GM12874 (cell line): ENCODE measurements at regions not wholly inside any gene's neighbourhood (a gene's known extent, or its start where the extent isn't known, plus 50 kb on each side); places are given as distances from the start of the nearest gene placed in this dataset.

Experiments used
- TF ChIP-seq, protein P1 (sequence below): IDR thresholded peaks from 2 replicates; pipeline ENCODE4 v1.5.1; 2011; ENCODE audit warnings: low read depth, mild to moderate bottlenecking, control low read depth, low read length, moderate library complexity; ENCODE audit not compliant: insufficient read depth

DNA sequence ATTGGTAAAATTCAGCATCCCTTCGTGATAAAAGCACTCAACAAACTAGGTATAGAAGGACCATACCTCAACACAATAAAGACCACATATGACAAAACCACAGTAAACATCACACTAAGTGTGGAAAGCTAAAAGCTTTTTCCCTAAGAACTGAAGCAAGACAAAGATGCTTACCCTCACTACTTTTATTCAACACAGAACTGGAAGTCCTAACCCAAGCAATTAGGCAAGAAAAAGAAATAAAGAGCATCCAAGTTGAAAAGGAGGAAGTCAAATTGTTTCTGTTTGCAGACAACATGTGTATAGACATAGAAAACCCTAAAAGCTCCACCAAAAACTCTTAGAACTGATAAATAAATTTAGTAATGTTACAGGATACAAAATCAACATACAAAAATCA lies 271.7 kb downstream of the RBM43 start:
- TF ChIP-seq, protein P1, sequence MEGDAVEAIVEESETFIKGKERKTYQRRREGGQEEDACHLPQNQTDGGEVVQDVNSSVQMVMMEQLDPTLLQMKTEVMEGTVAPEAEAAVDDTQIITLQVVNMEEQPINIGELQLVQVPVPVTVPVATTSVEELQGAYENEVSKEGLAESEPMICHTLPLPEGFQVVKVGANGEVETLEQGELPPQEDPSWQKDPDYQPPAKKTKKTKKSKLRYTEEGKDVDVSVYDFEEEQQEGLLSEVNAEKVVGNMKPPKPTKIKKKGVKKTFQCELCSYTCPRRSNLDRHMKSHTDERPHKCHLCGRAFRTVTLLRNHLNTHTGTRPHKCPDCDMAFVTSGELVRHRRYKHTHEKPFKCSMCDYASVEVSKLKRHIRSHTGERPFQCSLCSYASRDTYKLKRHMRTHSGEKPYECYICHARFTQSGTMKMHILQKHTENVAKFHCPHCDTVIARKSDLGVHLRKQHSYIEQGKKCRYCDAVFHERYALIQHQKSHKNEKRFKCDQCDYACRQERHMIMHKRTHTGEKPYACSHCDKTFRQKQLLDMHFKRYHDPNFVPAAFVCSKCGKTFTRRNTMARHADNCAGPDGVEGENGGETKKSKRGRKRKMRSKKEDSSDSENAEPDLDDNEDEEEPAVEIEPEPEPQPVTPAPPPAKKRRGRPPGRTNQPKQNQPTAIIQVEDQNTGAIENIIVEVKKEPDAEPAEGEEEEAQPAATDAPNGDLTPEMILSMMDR = no peak

GRCh38 chr2:150985741-150986140 lies 275.9 kb downstream of the RBM43 start:
- TF ChIP-seq, protein P1 = no peak

- TF ChIP-seq, protein P1 = no peak
These were observed 278.3 kb downstream of the RBM43 start for GRCh38 chr2:150983314-150983897.

GRCh38 chr2:150981826-150982225 lies 279.8 kb downstream of the RBM43 start:
- TF ChIP-seq, protein P1 = no peak

DNA sequence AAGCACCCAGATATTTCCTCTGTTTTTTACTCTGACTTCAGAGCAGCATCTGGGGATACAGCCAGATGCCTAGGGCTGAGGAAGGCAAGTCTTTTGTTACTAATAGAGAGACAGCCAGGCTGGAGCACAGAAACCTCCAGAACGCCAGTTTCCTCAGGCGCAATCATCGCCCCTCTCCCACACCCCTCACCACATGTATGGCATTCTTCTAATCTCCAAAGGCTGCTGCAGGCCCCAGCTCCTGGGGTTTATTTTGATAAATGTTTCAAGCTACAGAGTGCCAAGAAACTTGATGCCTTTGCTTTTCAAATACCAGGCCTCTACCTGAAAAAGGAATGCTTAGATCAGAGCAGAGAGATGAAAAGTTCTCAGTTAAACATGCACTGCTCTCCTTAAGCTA lies 283.6 kb downstream of the RBM43 start:
- TF ChIP-seq, protein P1 = no peak

- TF ChIP-seq, protein P1 = no peak
These were observed 284.4 kb downstream of the RBM43 start for GRCh38 chr2:150977296-150977695.

DNA sequence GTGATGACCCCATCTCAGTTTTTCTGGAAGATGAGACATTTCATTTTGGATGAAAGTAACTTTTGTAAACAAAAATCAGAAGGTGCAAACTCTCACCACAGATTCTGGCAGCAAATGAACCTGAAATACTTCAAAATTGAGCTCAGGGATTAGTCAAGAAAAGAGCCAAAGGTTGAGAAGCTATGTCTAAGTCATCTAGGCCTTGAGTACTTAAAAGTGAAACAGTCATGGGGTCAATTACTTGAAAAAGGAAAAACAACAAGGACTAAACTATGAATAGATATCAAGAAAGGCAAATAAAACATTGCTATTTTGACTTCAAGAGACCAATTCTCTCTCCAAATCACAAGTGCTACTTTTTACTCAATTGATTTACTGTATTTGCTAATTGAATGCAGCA lies 285.1 kb downstream of the RBM43 start:
- TF ChIP-seq, protein P1 = no peak
